ENCODE measurements at regions not wholly inside any gene's neighbourhood (a gene's known extent, or its start where the extent isn't known, plus 50 kb on each side); places are given as distances from the start of the nearest gene placed in this dataset.

DNA sequence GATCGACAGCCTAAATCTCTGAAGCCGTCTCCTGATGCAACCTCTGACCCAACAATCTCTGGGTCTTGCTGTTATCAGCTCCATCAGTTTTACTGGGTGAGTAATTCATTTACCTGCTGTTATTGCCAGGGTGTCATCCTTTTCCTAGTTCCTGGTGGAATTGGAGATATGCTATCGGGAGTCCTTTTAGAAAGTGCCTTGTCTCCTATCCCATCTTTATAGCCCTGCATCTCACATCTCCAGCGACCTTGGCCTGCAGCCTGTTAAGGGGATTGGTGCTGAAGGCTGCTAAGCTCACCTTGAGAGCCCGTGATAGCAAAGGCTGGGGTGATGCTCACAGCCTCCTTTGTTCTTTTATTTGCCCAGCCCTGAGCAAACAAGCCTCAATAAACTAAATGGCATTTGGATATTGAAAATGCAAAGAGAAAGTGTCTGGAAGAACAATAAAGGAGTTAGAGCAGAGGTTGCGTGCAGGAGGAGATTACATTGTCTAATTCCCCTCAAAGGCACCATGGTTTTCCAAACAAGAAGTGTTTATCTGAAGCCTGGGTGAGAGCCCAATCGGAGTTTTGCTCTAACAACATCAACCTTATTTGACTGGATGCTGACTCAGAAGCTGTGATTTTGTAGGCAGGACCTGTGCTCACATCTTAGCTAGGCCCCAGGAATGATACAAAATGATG is 101.8 kb downstream of the RPLP1 start:
- H3K36me3 ChIP-seq (ENCODE audit: control insufficient read depth, insufficient read depth, low read length), result no peaks in the 10 kb centered on the region
- no peak overlapping the region for H2BK15ac ChIP-seq (ENCODE audit: low read depth, low read length)
- no peak overlapping the region for H3K56ac ChIP-seq (ENCODE audit: extremely low read depth, insufficient read depth, low read length)
- no peak overlapping the region for H2AK5ac ChIP-seq (ENCODE audit: low read depth, low read length)
- H3K27me3 ChIP-seq (ENCODE audit: control insufficient read depth, insufficient read depth, low read length), result peaks cover 15% of the 10 kb centered on the region
- H3K4me2 ChIP-seq (ENCODE audit: low read depth, low read length), result no peak overlapping the region
- peaks cover 15% of the 10 kb centered on the region for H3K4me1 ChIP-seq (ENCODE audit: control insufficient read depth, insufficient read depth, low read length)
- no peak overlapping the region for H2AFZ ChIP-seq (replicated peaks; ENCODE audit: low read length, poor library complexity)
- no peak overlapping the region for H2BK120ac ChIP-seq (ENCODE audit: low read depth, low read length)
- H3K18ac ChIP-seq (ENCODE audit: low read depth, low read length), result no peak overlapping the region
- H2AK9ac ChIP-seq (replicated peaks; ENCODE audit: low read depth, low read length, poor library complexity), result no peak overlapping the region
- no peak overlapping the region for H4K8ac ChIP-seq (ENCODE audit: low read depth in 2 of 2, low read length in 2 of 2)
- no peaks in the 10 kb centered on the region for H4K20me1 ChIP-seq (ENCODE audit: insufficient read depth, low read length)
- intact Hi-C loops (cut with micrococcal nuclease), result no loop called here
- TF ChIP-seq, protein P1, sequence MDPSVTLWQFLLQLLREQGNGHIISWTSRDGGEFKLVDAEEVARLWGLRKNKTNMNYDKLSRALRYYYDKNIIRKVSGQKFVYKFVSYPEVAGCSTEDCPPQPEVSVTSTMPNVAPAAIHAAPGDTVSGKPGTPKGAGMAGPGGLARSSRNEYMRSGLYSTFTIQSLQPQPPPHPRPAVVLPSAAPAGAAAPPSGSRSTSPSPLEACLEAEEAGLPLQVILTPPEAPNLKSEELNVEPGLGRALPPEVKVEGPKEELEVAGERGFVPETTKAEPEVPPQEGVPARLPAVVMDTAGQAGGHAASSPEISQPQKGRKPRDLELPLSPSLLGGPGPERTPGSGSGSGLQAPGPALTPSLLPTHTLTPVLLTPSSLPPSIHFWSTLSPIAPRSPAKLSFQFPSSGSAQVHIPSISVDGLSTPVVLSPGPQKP (IDR thresholded peaks at IDR 0.05; ENCODE audit: borderline replicate concordance, low read depth, low read length), result no peak
- TF ChIP-seq POLR2A (IDR thresholded peaks at IDR 0.05; ENCODE audit: low read depth, low read length), result no peak
- no peak for TF ChIP-seq NFE2L2 (IDR thresholded peaks at IDR 0.05; ENCODE audit: low read depth, low read length)
- ATAC-seq (ENCODE audit: low read depth), result peak; percentile 7; the same call in 1 of the 2 replicates
- no peak overlapping the region for H3K9ac ChIP-seq (ENCODE audit: low read depth, low read length)
- H3K4me3 ChIP-seq (ENCODE audit: insufficient read depth, low read depth, low read length), result no peak overlapping the region
- dilution Hi-C loops (cut with HindIII; ENCODE audit: low sequenced_read_pairs, unreplicated experiment), result no loop called here
- H3K79me1 ChIP-seq (ENCODE audit: low read depth in 1 of 2, low read length in 2 of 2), result no peaks in the 10 kb centered on the region
- H2BK5ac ChIP-seq (ENCODE audit: low read depth, low read length, poor library complexity, severe bottlenecking), result no peak overlapping the region
- BruUV-seq (replicated peaks), result no TSS peak
- ChIA-PET POLR2A (ENCODE audit: unreplicated experiment) (no interaction called here), CTCF (no interaction called here)
- in situ Hi-C loops (cut with MboI; ENCODE audit: low sequenced_read_pairs), result no loop called here
- no peak overlapping the region for H3K4ac ChIP-seq (ENCODE audit: low read depth, low read length)
- no peak overlapping the region for H3K14ac ChIP-seq (replicated peaks; ENCODE audit: low read depth, low read length)
- H2BK20ac ChIP-seq (ENCODE audit: low read depth, low read length), result no peak overlapping the region
- H3K9me1 ChIP-seq (ENCODE audit: insufficient read depth, low read length), result peaks cover 5% of the 10 kb centered on the region; the same call in 1 of the 2 replicates
- no peak overlapping the region for H4K5ac ChIP-seq (ENCODE audit: low read depth, low read length)
- no peak overlapping the region for H3K27ac ChIP-seq (ENCODE audit: insufficient read depth, low read length)
- no peak overlapping the region for H3K23ac ChIP-seq (ENCODE audit: low read depth, low read length)
- WGBS, 2 experiments (ENCODE audit: extremely low coverage in 2 of 2, insufficient read length in 1 of 2), result no CpG with 5 or more reads among the region's 7 CpGs
- peak; percentile 14 for DNase-seq
- peak overlapping the region; percentile 4; the same call in 1 of the 2 replicates for H4K91ac ChIP-seq (ENCODE audit: insufficient read depth, low read depth, low read length)
- peaks cover 22% of the 10 kb centered on the region for H3K9me3 ChIP-seq (ENCODE audit: control insufficient read depth, insufficient read depth, low read length)
